CD14-positive monocyte (primary cell): ENCODE measurements at regions not wholly inside any gene's neighbourhood (a gene's known extent, or its start where the extent isn't known, plus 50 kb on each side); places are given as distances from the start of the nearest gene placed in this dataset.

Source experiments
- DNase-seq, 3 donors: peaks; one replicate each; pipeline ENCODE4 v3.0.0-alpha.2; 2011 to 2022
- H2AFZ ChIP-seq: 2 replicates; pipeline ENCODE4 v1.6.0; 2012; ENCODE audit warnings: mild to moderate bottlenecking, low read depth, low read length, inconsistent platforms; ENCODE audit not compliant: insufficient read depth, poor library complexity, severe bottlenecking
- H3K27ac ChIP-seq, 2 donors: 1 replicate in 1 of 2; 2 replicates in 1 of 2; pipeline ENCODE4 v1.5.1; 2012 to 2013; ENCODE audit warnings: low read length in 2 of 2, control low read depth in 1 of 2, inconsistent platforms in 1 of 2, low read depth in 1 of 2, mild to moderate bottlenecking in 1 of 2
- H3K27me3 ChIP-seq, 2 donors: one replicate each; pipeline versions ENCODE4 v1.6.0 to v1.6.1; 2011 to 2013; ENCODE audit warnings: low read length in 2 of 2; ENCODE audit not compliant: control insufficient read depth in 2 of 2, insufficient read depth in 2 of 2
- H3K36me3 ChIP-seq, 2 donors: replicated peaks in 1 of 2; 1 replicate in 1 of 2; 2 replicates in 1 of 2; pipeline versions ENCODE4 v1.5.1 to v1.6.1; 2012 to 2013; ENCODE audit warnings: low read length in 2 of 2, control low read depth in 1 of 2, inconsistent platforms in 1 of 2, mild to moderate bottlenecking in 1 of 2; ENCODE audit not compliant: insufficient read depth in 2 of 2, control insufficient read depth in 1 of 2
- H3K4me1 ChIP-seq, 2 donors: 1 replicate in 1 of 2; 2 replicates in 1 of 2; pipeline versions ENCODE4 v1.5.1 to v1.6.1; 2012 to 2013; ENCODE audit warnings: low read length in 2 of 2, control low read depth in 1 of 2, inconsistent platforms in 1 of 2, mild to moderate bottlenecking in 1 of 2, moderate library complexity in 1 of 2; ENCODE audit not compliant: insufficient read depth in 2 of 2, control insufficient read depth in 1 of 2
- H3K4me2 ChIP-seq: replicated peaks from 2 replicates; pipeline ENCODE3; 2012; ENCODE audit warnings: low read length, moderate library complexity, mild to moderate bottlenecking; ENCODE audit not compliant: poor library complexity, severe bottlenecking; ENCODE audit errors: extremely low read depth
- H3K4me3 ChIP-seq, 3 experiments: fragments of 200-600 bp in 1 of 3; sonication (generic) in 1 of 3; replicated peaks in 1 of 3; 1 replicate in 2 of 3; 2 replicates in 1 of 3; pipeline ENCODE4 v1.5.1; 2011 to 2013; ENCODE audit warnings: low read length in 3 of 3, mild to moderate bottlenecking in 3 of 3, control low read depth in 2 of 3, low read depth in 2 of 3, inconsistent platforms in 1 of 3, moderate library complexity in 1 of 3
- H3K79me2 ChIP-seq: 2 replicates; pipeline ENCODE4 v1.6.0; 2012; ENCODE audit warnings: mild to moderate bottlenecking, control low read depth, inconsistent platforms, low read length, moderate library complexity; ENCODE audit not compliant: insufficient read depth
- H3K9ac ChIP-seq: 2 replicates; pipeline ENCODE4 v1.6.0; 2017; ENCODE audit warnings: low read length, mild to moderate bottlenecking; ENCODE audit not compliant: insufficient read depth, poor library complexity, severe bottlenecking
- H3K9me3 ChIP-seq, 2 donors: replicated peaks in 1 of 2; 1 replicate in 1 of 2; 2 replicates in 1 of 2; pipeline versions ENCODE4 v1.5.1 to v1.6.1; 2012 to 2013; ENCODE audit warnings: low read length in 2 of 2, control low read depth in 1 of 2; ENCODE audit not compliant: control insufficient read depth in 1 of 2, insufficient read depth in 1 of 2
- H4K20me1 ChIP-seq: 2 replicates; pipeline ENCODE4 v1.6.0; 2012; ENCODE audit warnings: mild to moderate bottlenecking, low read length, control low read depth, moderate library complexity; ENCODE audit not compliant: insufficient read depth
- H3K27ac Mint-ChIP-seq, 7 donors: one replicate each; pipeline ENCODE4 v1.8.0; 2020; ENCODE audit warnings: mild to moderate bottlenecking in 7 of 7, mixed read lengths in 7 of 7, moderate library complexity in 6 of 7, inconsistent platforms in 2 of 7
- H3K27me3 Mint-ChIP-seq, 3 donors: one replicate each; pipeline ENCODE4 v1.8.0; 2021 to 2022; ENCODE audit warnings: low read depth in 3 of 3, mild to moderate bottlenecking in 3 of 3, mixed read lengths in 3 of 3, moderate library complexity in 3 of 3, inconsistent platforms in 1 of 3
- H3K36me3 Mint-ChIP-seq, 2 donors: one replicate each; pipeline ENCODE4 v1.8.0; 2020; ENCODE audit warnings: mixed read lengths in 2 of 2, inconsistent platforms in 1 of 2, mild to moderate bottlenecking in 1 of 2
- H3K4me1 Mint-ChIP-seq: one replicate; pipeline ENCODE4 v1.8.0; 2020; ENCODE audit warnings: mild to moderate bottlenecking, mixed read lengths
- H3K4me3 Mint-ChIP-seq, 2 donors: one replicate each; pipeline ENCODE4 v1.8.0; 2020; ENCODE audit warnings: mild to moderate bottlenecking in 2 of 2, mixed read lengths in 2 of 2, moderate library complexity in 1 of 2
- H3K9me3 Mint-ChIP-seq, 7 donors: one replicate each; pipeline ENCODE4 v1.8.0; 2020 to 2022; ENCODE audit warnings: mixed read lengths in 7 of 7, mild to moderate bottlenecking in 6 of 7, moderate library complexity in 6 of 7, inconsistent platforms in 2 of 7
- CTCF ChIP-seq: fragments of 200-600 bp; IDR thresholded peaks from one replicate; pipeline ENCODE4 v1.8.0; 2022; ENCODE audit warnings: antibody characterized with exemption, mild to moderate bottlenecking
- whole genome bisulfite sequencing: methylation state at CpG from one replicate; pipeline ENCODE4 v1.1.5; 2013; ENCODE audit warnings: missing lambda C conversion rate; ENCODE audit not compliant: insufficient coverage; 5-methylcytosine and 5-hydroxymethylcytosine counted together
- intact Hi-C, 2 donors: fragments of 100-400 bp; cut with micrococcal nuclease; formaldehyde crosslinking; loops; one replicate each; pipeline versions ENCODE4 v1.15.0 to v1.15.1; 2023

GRCh38 chr11:131206671-131207070 lies 163.7 kb upstream of the NTM start:
- Histone ChIP-seq H3K27ac (no peak overlapping the region), H3K79me2 (no peaks in the 10 kb centered on the region), H3K27me3 (no peaks in the 10 kb centered on the region), H3K4me3 (no peak overlapping the region), H3K9me3 (no peaks in the 10 kb centered on the region), H3K36me3 (no peaks in the 10 kb centered on the region), H4K20me1 (no peaks in the 10 kb centered on the region), H2AFZ (no peak overlapping the region), H3K4me2 (no peak overlapping the region), H3K4me1 (no peaks in the 10 kb centered on the region), H3K9ac (no peak overlapping the region)
- Mint-ChIP-seq H3K4me1 (no peaks in the 10 kb centered on the region), H3K36me3 (no peaks in the 10 kb centered on the region), H3K4me3 (no peak overlapping the region), H3K27ac (no peak overlapping the region), H3K9me3 (peaks cover 0 to 6% (median 2%) of the 10 kb centered on the region in 7 donors), H3K27me3 (peaks cover 0 to 2% (median 2%) of the 10 kb centered on the region in 3 donors)
- intact Hi-C loops, result no loop called here
- DNase-seq, result no peak
- no peak for TF ChIP-seq CTCF
- 86% methylated on average over 3 of the region's 3 CpGs for WGBS

GRCh38 chr11:131207901-131208300 lies 162.5 kb upstream of the NTM start:
- no peak for TF ChIP-seq CTCF
- Histone ChIP-seq H3K27ac (no peak overlapping the region), H3K9me3 (no peaks in the 10 kb centered on the region), H3K4me2 (no peak overlapping the region), H3K79me2 (no peaks in the 10 kb centered on the region), H2AFZ (no peak overlapping the region), H3K36me3 (no peaks in the 10 kb centered on the region), H4K20me1 (no peaks in the 10 kb centered on the region), H3K27me3 (no peaks in the 10 kb centered on the region), H3K4me3 (no peak overlapping the region), H3K4me1 (no peaks in the 10 kb centered on the region), H3K9ac (no peak overlapping the region)
- intact Hi-C loops, result no loop called here
- Mint-ChIP-seq H3K4me1 (no peaks in the 10 kb centered on the region), H3K9me3 (peaks cover 0 to 6% (median 2%) of the 10 kb centered on the region in 7 donors), H3K27me3 (peaks cover 0 to 2% (median 2%) of the 10 kb centered on the region in 3 donors), H3K36me3 (no peaks in the 10 kb centered on the region), H3K4me3 (no peak overlapping the region), H3K27ac (no peak overlapping the region)
- WGBS, result 98% methylated on average over 3 of the region's 6 CpGs
- no peak for DNase-seq
